Lower leg skin (tissue), 3 donors: ENCODE measurements at regions not wholly inside any gene's neighbourhood (a gene's known extent, or its start where the extent isn't known, plus 50 kb on each side); places are given as distances from the start of the nearest gene placed in this dataset.
"Not testable (repeated sequence)": the region's sequence is repeated elsewhere in the genome, so short reads cannot be mapped to it uniquely, and the experiment has no call there.

Experiments
- POLR2A ChIP-seq, 2 donors: fragments of 450-650 bp; IDR thresholded peaks; one replicate each; pipeline ENCODE4 v1.6.1; 2016 to 2017; ENCODE audit warnings: antibody characterized with exemption in 2 of 2, mild to moderate bottlenecking in 1 of 2, moderate library complexity in 1 of 2
- TF ChIP-seq, protein P1 (sequence below), 3 donors: fragments of 450-650 bp; IDR thresholded peaks; one replicate each; pipeline ENCODE4 v1.5.1; 2016; ENCODE audit warnings: antibody characterized with exemption in 3 of 3, mild to moderate bottlenecking in 3 of 3, moderate library complexity in 2 of 3

DNA sequence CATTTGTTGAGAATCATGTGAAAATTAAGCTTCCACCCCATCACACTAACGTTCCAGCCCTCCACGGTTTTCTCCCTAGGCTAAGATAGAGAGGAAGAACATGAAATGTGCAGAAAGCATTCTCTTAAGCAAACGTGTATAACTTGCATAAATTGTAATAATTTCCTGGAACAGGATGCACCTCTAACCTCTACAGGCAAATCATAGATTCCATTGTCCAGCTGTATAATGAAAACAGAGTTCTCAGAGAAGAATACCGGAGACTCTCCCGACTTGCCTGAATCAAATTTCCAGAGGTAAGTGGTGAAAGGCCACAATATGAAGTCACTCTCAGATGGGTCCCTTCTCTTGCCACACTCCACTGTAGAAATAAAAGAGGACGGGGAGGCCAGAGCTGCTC lies 87.7 kb downstream of the PPIAL4A start:
- not testable (repeated sequence) for TF ChIP-seq POLR2A (IDR thresholded peaks at IDR 0.05)
- TF ChIP-seq, protein P1, sequence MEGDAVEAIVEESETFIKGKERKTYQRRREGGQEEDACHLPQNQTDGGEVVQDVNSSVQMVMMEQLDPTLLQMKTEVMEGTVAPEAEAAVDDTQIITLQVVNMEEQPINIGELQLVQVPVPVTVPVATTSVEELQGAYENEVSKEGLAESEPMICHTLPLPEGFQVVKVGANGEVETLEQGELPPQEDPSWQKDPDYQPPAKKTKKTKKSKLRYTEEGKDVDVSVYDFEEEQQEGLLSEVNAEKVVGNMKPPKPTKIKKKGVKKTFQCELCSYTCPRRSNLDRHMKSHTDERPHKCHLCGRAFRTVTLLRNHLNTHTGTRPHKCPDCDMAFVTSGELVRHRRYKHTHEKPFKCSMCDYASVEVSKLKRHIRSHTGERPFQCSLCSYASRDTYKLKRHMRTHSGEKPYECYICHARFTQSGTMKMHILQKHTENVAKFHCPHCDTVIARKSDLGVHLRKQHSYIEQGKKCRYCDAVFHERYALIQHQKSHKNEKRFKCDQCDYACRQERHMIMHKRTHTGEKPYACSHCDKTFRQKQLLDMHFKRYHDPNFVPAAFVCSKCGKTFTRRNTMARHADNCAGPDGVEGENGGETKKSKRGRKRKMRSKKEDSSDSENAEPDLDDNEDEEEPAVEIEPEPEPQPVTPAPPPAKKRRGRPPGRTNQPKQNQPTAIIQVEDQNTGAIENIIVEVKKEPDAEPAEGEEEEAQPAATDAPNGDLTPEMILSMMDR (IDR thresholded peaks at IDR 0.05), result not testable (repeated sequence)
